ENCODE measurements at regions not wholly inside any gene's neighbourhood (a gene's known extent, or its start where the extent isn't known, plus 50 kb on each side); places are given as distances from the start of the nearest gene placed in this dataset.

DNA sequence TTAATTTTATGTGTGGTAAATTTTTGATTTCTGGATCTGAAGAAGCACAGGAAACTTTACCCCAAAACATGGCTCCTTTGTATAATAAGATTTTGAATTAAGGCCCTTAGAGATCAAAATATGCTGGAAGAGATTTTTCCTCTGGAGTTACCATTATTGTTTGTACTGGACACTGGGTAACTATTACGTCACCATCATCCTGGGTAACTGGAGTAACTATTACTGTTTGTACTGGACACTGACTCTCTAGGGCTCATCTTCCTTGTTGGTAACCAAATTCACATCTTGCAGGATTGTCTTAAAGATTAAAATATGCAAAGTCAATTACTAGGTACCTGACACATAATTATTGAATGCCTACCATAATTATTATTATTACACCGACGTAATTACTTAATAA lies 593.8 kb upstream of the GOT2 start:
- TF ChIP-seq EP300 (conservative IDR thresholded peaks at IDR 0.05; ENCODE audit: poor library complexity, severe bottlenecking) (no peak), TAF1 (IDR thresholded peaks at IDR 0.05; ENCODE audit: low read depth) (no peak)
- TF ChIP-seq, protein P1, sequence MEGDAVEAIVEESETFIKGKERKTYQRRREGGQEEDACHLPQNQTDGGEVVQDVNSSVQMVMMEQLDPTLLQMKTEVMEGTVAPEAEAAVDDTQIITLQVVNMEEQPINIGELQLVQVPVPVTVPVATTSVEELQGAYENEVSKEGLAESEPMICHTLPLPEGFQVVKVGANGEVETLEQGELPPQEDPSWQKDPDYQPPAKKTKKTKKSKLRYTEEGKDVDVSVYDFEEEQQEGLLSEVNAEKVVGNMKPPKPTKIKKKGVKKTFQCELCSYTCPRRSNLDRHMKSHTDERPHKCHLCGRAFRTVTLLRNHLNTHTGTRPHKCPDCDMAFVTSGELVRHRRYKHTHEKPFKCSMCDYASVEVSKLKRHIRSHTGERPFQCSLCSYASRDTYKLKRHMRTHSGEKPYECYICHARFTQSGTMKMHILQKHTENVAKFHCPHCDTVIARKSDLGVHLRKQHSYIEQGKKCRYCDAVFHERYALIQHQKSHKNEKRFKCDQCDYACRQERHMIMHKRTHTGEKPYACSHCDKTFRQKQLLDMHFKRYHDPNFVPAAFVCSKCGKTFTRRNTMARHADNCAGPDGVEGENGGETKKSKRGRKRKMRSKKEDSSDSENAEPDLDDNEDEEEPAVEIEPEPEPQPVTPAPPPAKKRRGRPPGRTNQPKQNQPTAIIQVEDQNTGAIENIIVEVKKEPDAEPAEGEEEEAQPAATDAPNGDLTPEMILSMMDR (IDR thresholded peaks at IDR 0.05; ENCODE audit: poor library complexity, severe bottlenecking), result no peak

All from neural cell (in vitro differentiated cells).